MM.1S (cell line): ENCODE measurements at regions not wholly inside any gene's neighbourhood (a gene's known extent, or its start where the extent isn't known, plus 50 kb on each side); places are given as distances from the start of the nearest gene placed in this dataset.
"Not testable (repeated sequence)": the region's sequence is repeated elsewhere in the genome, so short reads cannot be mapped to it uniquely, and the experiment has no call there.

Source experiments
- CTCF ChIP-seq: fragments of 300-600 bp; sonication (generic); IDR thresholded peaks from 2 replicates; pipeline ENCODE4 v1.5.1; 2016; ENCODE audit warnings: antibody characterized with exemption, low read length, mixed read lengths
- EZH2 ChIP-seq: fragments of 300-600 bp; sonication (generic); optimal IDR thresholded peaks from 2 replicates; pipeline ENCODE3; 2017; ENCODE audit warnings: low read depth, mild to moderate bottlenecking, antibody characterized with exemption, low read length, mixed read lengths
- EZH2phosphoT487 ChIP-seq: fragments of 300-600 bp; sonication (generic); IDR thresholded peaks from 2 replicates; pipeline ENCODE4 v1.6.1; 2018; ENCODE audit warnings: antibody characterized with exemption, low read length

- not testable (repeated sequence) for TF ChIP-seq EZH2, CTCF, EZH2phosphoT487
These were observed 280.9 kb upstream of the PLD5 start for GRCh38 chr1:242805360-242805759.
